MM.1S (cell line): ENCODE measurements at regions not wholly inside any gene's neighbourhood (a gene's known extent, or its start where the extent isn't known, plus 50 kb on each side); places are given as distances from the start of the nearest gene placed in this dataset.

Experiments
- DNase-seq: peaks from one replicate; pipeline ENCODE4 v3.0.0-alpha.2; 2015
- H2AFZ ChIP-seq: fragments of 300-600 bp; sonication (generic); 2 replicates; pipeline ENCODE4 v1.6.0; 2016; ENCODE audit warnings: antibody characterized with exemption, low read length
- H3F3A ChIP-seq: fragments of 300-600 bp; sonication (generic); 2 replicates; pipeline ENCODE4 v1.6.1; 2016; ENCODE audit warnings: mild to moderate bottlenecking, antibody characterized with exemption, low read length, moderate library complexity, mixed read lengths; ENCODE audit not compliant: insufficient read depth
- H3K27ac ChIP-seq: fragments of 300-600 bp; sonication (generic); 2 replicates; pipeline ENCODE4 v1.5.1; 2016; ENCODE audit warnings: mild to moderate bottlenecking, low read length
- H3K27me3 ChIP-seq: fragments of 300-600 bp; sonication (generic); replicated peaks from 2 replicates; pipeline ENCODE4 v1.6.0; 2016; ENCODE audit warnings: low read length; ENCODE audit not compliant: insufficient read depth
- H3K36me3 ChIP-seq: fragments of 300-600 bp; sonication (generic); replicated peaks from 2 replicates; pipeline ENCODE4 v1.6.1; 2016; ENCODE audit warnings: mild to moderate bottlenecking, low read length, mixed read lengths; ENCODE audit not compliant: insufficient read depth
- H3K4me1 ChIP-seq: fragments of 300-600 bp; sonication (generic); 2 replicates; pipeline ENCODE4 v1.6.1; 2016; ENCODE audit warnings: low read length, mixed read lengths
- H3K4me2 ChIP-seq: fragments of 300-600 bp; sonication (generic); 2 replicates; pipeline ENCODE4 v1.6.0; 2016; ENCODE audit warnings: low read depth, low read length
- H3K4me3 ChIP-seq: fragments of 300-600 bp; sonication (generic); 2 replicates; pipeline ENCODE4 v1.5.1; 2016; ENCODE audit warnings: low read length, mixed read lengths
- H3K79me2 ChIP-seq: fragments of 300-600 bp; sonication (generic); 2 replicates; pipeline ENCODE4 v1.6.1; 2016; ENCODE audit warnings: mixed run types, low read length, mixed read lengths
- H3K9ac ChIP-seq: fragments of 300-600 bp; sonication (generic); 2 replicates; pipeline ENCODE4 v1.6.1; 2016; ENCODE audit warnings: low read length, mixed read lengths
- H3K9me2 ChIP-seq: fragments of 300-600 bp; sonication (generic); replicated peaks from 2 replicates; pipeline ENCODE4 v1.6.1; 2016; ENCODE audit warnings: mild to moderate bottlenecking, low read length, mixed read lengths; ENCODE audit not compliant: insufficient read depth
- H3K9me3 ChIP-seq: fragments of 300-600 bp; sonication (generic); replicated peaks from 2 replicates; pipeline ENCODE4 v1.6.1; 2016; ENCODE audit warnings: mild to moderate bottlenecking, low read length, mixed read lengths; ENCODE audit not compliant: insufficient read depth
- H4K20me1 ChIP-seq: fragments of 300-600 bp; sonication (generic); 2 replicates; pipeline ENCODE4 v1.6.1; 2016; ENCODE audit warnings: mild to moderate bottlenecking, low read length, moderate library complexity, mixed read lengths; ENCODE audit not compliant: insufficient read depth
- CTCF ChIP-seq: fragments of 300-600 bp; sonication (generic); IDR thresholded peaks from 2 replicates; pipeline ENCODE4 v1.5.1; 2016; ENCODE audit warnings: antibody characterized with exemption, low read length, mixed read lengths
- EZH2 ChIP-seq: fragments of 300-600 bp; sonication (generic); optimal IDR thresholded peaks from 2 replicates; pipeline ENCODE3; 2017; ENCODE audit warnings: low read depth, mild to moderate bottlenecking, antibody characterized with exemption, low read length, mixed read lengths
- EZH2phosphoT487 ChIP-seq: fragments of 300-600 bp; sonication (generic); IDR thresholded peaks from 2 replicates; pipeline ENCODE4 v1.6.1; 2018; ENCODE audit warnings: antibody characterized with exemption, low read length

- Histone ChIP-seq H4K20me1 (no peaks in the 10 kb centered on the region), H2AFZ (no peak overlapping the region), H3K27me3 (no peaks in the 10 kb centered on the region), H3K79me2 (no peaks in the 10 kb centered on the region), H3F3A (no peaks in the 10 kb centered on the region), H3K9me3 (no peaks in the 10 kb centered on the region), H3K9ac (no peak overlapping the region), H3K9me2 (no peaks in the 10 kb centered on the region), H3K4me2 (no peak overlapping the region), H3K4me3 (no peak overlapping the region), H3K27ac (no peak overlapping the region), H3K36me3 (no peaks in the 10 kb centered on the region), H3K4me1 (no peaks in the 10 kb centered on the region)
- DNase-seq: no peak
- TF ChIP-seq CTCF (no peak), EZH2phosphoT487 (no peak), EZH2 (no peak)
Measured at GRCh38 chr9:108654566-108654965, 201.2 kb downstream of the ACTL7B start.

- Histone ChIP-seq H3K4me2 (no peak overlapping the region), H3K79me2 (no peaks in the 10 kb centered on the region), H3K36me3 (no peaks in the 10 kb centered on the region), H3K9me3 (no peaks in the 10 kb centered on the region), H2AFZ (no peak overlapping the region), H3K27ac (no peak overlapping the region), H3F3A (no peaks in the 10 kb centered on the region), H3K4me3 (no peak overlapping the region), H3K9ac (no peak overlapping the region), H3K27me3 (no peaks in the 10 kb centered on the region), H3K9me2 (no peaks in the 10 kb centered on the region), H4K20me1 (no peaks in the 10 kb centered on the region), H3K4me1 (no peaks in the 10 kb centered on the region)
- TF ChIP-seq EZH2 (no peak), EZH2phosphoT487 (no peak), CTCF (no peak)
- DNase-seq: no peak
Measured at GRCh38 chr9:108652851-108653250, 202.9 kb downstream of the ACTL7B start.

GRCh38 chr9:108650826-108651225 lies 205.0 kb downstream of the ACTL7B start:
- TF ChIP-seq EZH2phosphoT487 (no peak), CTCF (no peak), EZH2 (no peak)
- H3K27me3 ChIP-seq: no peaks in the 10 kb centered on the region
- H3K79me2 ChIP-seq: no peaks in the 10 kb centered on the region
- H3K4me2 ChIP-seq: no peak overlapping the region
- H3K4me1 ChIP-seq: no peaks in the 10 kb centered on the region
- no peaks in the 10 kb centered on the region for H3K9me2 ChIP-seq
- no peak for DNase-seq
- no peak overlapping the region for H3K27ac ChIP-seq
- no peak overlapping the region for H3K4me3 ChIP-seq
- no peaks in the 10 kb centered on the region for H4K20me1 ChIP-seq
- no peak overlapping the region for H3K9ac ChIP-seq
- H3K9me3 ChIP-seq: no peaks in the 10 kb centered on the region
- H2AFZ ChIP-seq: no peak overlapping the region
- H3F3A ChIP-seq: no peaks in the 10 kb centered on the region
- no peaks in the 10 kb centered on the region for H3K36me3 ChIP-seq

- no peak overlapping the region for H2AFZ ChIP-seq
- H3F3A ChIP-seq: no peaks in the 10 kb centered on the region
- H3K9ac ChIP-seq: no peak overlapping the region
- no peaks in the 10 kb centered on the region for H3K4me1 ChIP-seq
- no peaks in the 10 kb centered on the region for H3K9me3 ChIP-seq
- H3K36me3 ChIP-seq: no peaks in the 10 kb centered on the region
- H3K27me3 ChIP-seq: no peaks in the 10 kb centered on the region
- no peaks in the 10 kb centered on the region for H4K20me1 ChIP-seq
- DNase-seq: no peak
- no peak overlapping the region for H3K4me2 ChIP-seq
- no peak overlapping the region for H3K4me3 ChIP-seq
- H3K79me2 ChIP-seq: no peaks in the 10 kb centered on the region
- no peak overlapping the region for H3K27ac ChIP-seq
- no peaks in the 10 kb centered on the region for H3K9me2 ChIP-seq
- no peak for TF ChIP-seq EZH2phosphoT487
- TF ChIP-seq EZH2: no peak
- no peak for TF ChIP-seq CTCF
Measured at GRCh38 chr9:108645520-108645919, 210.3 kb downstream of the ACTL7B start.
